Neural cell (in vitro differentiated cells): ENCODE measurements at regions not wholly inside any gene's neighbourhood (a gene's known extent, or its start where the extent isn't known, plus 50 kb on each side); places are given as distances from the start of the nearest gene placed in this dataset.

Experiments used
- H2AFZ ChIP-seq: fragments of 200-600, 300-800 bp; sonication (generic), shearing (Covaris generic); 2 replicates; pipeline ENCODE4 v1.6.0; 2014; ENCODE audit warnings: low read depth, mild to moderate bottlenecking, antibody characterized with exemption, low read length, moderate library complexity
- H3F3A ChIP-seq: fragments of 200-600 bp; shearing (Covaris generic); 2 replicates; pipeline ENCODE4 v1.6.1; 2016; ENCODE audit warnings: mild to moderate bottlenecking, moderate library complexity, mixed read lengths, antibody characterized with exemption, low read length; ENCODE audit not compliant: insufficient read depth, poor library complexity, severe bottlenecking
- H3K27ac ChIP-seq: fragments of 200-600, 300-800 bp; sonication (generic), shearing (Covaris generic); 2 replicates; pipeline ENCODE4 v1.5.1; 2014; ENCODE audit warnings: mild to moderate bottlenecking, low read length, moderate library complexity
- H3K27me3 ChIP-seq: fragments of 300-800, 200-600 bp; sonication (generic), shearing (Covaris generic); 2 replicates; pipeline ENCODE4 v1.6.0; 2014; ENCODE audit warnings: mild to moderate bottlenecking, low read depth, low read length, moderate library complexity; ENCODE audit not compliant: insufficient read depth
- H3K36me3 ChIP-seq: fragments of 300-800, 200-600 bp; sonication (generic), shearing (Covaris generic); 2 replicates; pipeline ENCODE4 v1.5.1; 2014; ENCODE audit warnings: mild to moderate bottlenecking, antibody characterized with exemption, low read length, moderate library complexity; ENCODE audit not compliant: insufficient read depth
- H3K4me2 ChIP-seq: fragments of 300-800, 200-600 bp; sonication (generic), shearing (Covaris generic); 2 replicates; pipeline ENCODE4 v1.6.0; 2014; ENCODE audit warnings: mild to moderate bottlenecking, low read length
- H3K4me3 ChIP-seq: fragments of 300-800, 200-600 bp; sonication (generic), shearing (Covaris generic); 2 replicates; pipeline ENCODE4 v1.5.1; 2014; ENCODE audit warnings: mild to moderate bottlenecking, low read length, moderate library complexity
- H3K79me2 ChIP-seq: fragments of 200-600 bp; shearing (Covaris generic); replicated peaks from 2 replicates; pipeline ENCODE4 v1.6.0; 2014; ENCODE audit warnings: mild to moderate bottlenecking, low read length, moderate library complexity; ENCODE audit not compliant: insufficient read depth
- H3K9ac ChIP-seq: fragments of 300-800, 200-600 bp; sonication (generic), shearing (Covaris generic); 2 replicates; pipeline ENCODE4 v1.6.1; 2016; ENCODE audit warnings: mild to moderate bottlenecking, low read length, mixed read lengths
- H3K9me2 ChIP-seq: fragments of 200-600 bp; shearing (Covaris generic); 2 replicates; pipeline ENCODE4 v1.6.1; 2016; ENCODE audit warnings: mild to moderate bottlenecking, low read length, mixed read lengths; ENCODE audit not compliant: insufficient read depth
- H3K9me3 ChIP-seq: fragments of 200-600, 300-800 bp; sonication (generic), shearing (Covaris generic); 2 replicates; pipeline ENCODE4 v1.6.1; 2016; ENCODE audit warnings: mild to moderate bottlenecking, mixed run types, low read length, moderate library complexity, mixed read lengths
- H4K20me1 ChIP-seq: fragments of 200-600 bp; shearing (Covaris generic); 2 replicates; pipeline ENCODE4 v1.6.1; 2016; ENCODE audit warnings: mild to moderate bottlenecking, mixed run types; ENCODE audit not compliant: insufficient read depth
- EP300 ChIP-seq: fragments of 450-650 bp; conservative IDR thresholded peaks from 2 replicates; pipeline ENCODE4 v1.6.1; 2014; ENCODE audit warnings: antibody characterized with exemption, mild to moderate bottlenecking, moderate library complexity; ENCODE audit not compliant: poor library complexity, severe bottlenecking
- EZH2 ChIP-seq: fragments of 200-600, 300-800 bp; shearing (Covaris generic), sonication (generic); IDR thresholded peaks from 2 replicates; pipeline ENCODE4 v1.6.1; 2014; ENCODE audit warnings: antibody characterized with exemption, low read length, borderline replicate concordance, mild to moderate bottlenecking; ENCODE audit not compliant: insufficient read depth, poor library complexity, severe bottlenecking
- MXI1 ChIP-seq: fragments of 450-650 bp; conservative IDR thresholded peaks from 2 replicates; pipeline ENCODE4 v1.6.1; 2014; ENCODE audit warnings: antibody characterized with exemption, mild to moderate bottlenecking; ENCODE audit not compliant: poor library complexity, severe bottlenecking
- POLR2AphosphoS5 ChIP-seq: IDR thresholded peaks from 2 replicates; pipeline ENCODE4 v1.6.1; 2012
- RAD21 ChIP-seq: fragments of 450-650 bp; conservative IDR thresholded peaks from 2 replicates; pipeline ENCODE4 v1.6.1; 2014; ENCODE audit warnings: antibody characterized with exemption, mild to moderate bottlenecking, moderate library complexity
- SMC3 ChIP-seq: fragments of 450-650 bp; conservative IDR thresholded peaks from 2 replicates; pipeline ENCODE4 v1.6.1; 2014; ENCODE audit warnings: antibody characterized with exemption, mild to moderate bottlenecking, moderate library complexity; ENCODE audit not compliant: poor library complexity
- TAF1 ChIP-seq: IDR thresholded peaks from 2 replicates; pipeline ENCODE4 v1.6.1; 2012; ENCODE audit warnings: low read depth
- TF ChIP-seq, protein P1 (sequence below): fragments of 450-650 bp; IDR thresholded peaks from 2 replicates; pipeline ENCODE4 v1.5.1; 2014; ENCODE audit warnings: antibody characterized with exemption, mild to moderate bottlenecking, moderate library complexity; ENCODE audit not compliant: poor library complexity, severe bottlenecking
- TF ChIP-seq, protein P2 (sequence below): IDR thresholded peaks from 2 replicates; pipeline ENCODE4 v1.6.1; 2012; ENCODE audit warnings: borderline replicate concordance

DNA sequence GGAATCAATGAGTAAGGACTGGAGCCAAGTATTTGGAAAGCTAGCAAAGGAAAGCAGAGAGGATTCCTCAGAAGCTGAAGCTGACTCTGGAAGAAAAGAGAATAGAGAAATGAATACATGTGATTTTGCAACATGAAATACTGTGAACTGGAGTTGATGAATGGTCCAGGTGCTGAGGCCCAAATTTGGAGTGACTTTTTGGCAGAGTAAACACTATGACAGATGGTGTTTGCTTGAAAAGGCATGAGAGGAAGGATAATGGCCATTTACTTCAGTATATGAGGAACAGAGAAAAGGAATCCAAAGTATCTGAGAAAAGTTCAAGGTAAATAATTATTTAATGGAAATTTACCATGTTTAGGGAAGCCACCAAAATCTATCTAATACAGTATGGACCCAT, 236.7 kb downstream of the SLITRK2 start:
- H3K9me2 ChIP-seq = no peaks in the 10 kb centered on the region
- no peaks in the 10 kb centered on the region for H3K27me3 ChIP-seq
- no peak overlapping the region for H3K9ac ChIP-seq
- no peak overlapping the region for H3K4me3 ChIP-seq
- no peak overlapping the region for H3K27ac ChIP-seq
- no peaks in the 10 kb centered on the region for H3K9me3 ChIP-seq
- no peak overlapping the region for H3K4me2 ChIP-seq
- no peaks in the 10 kb centered on the region for H3K36me3 ChIP-seq
- no peaks in the 10 kb centered on the region for H4K20me1 ChIP-seq
- no peak overlapping the region for H2AFZ ChIP-seq
- no peaks in the 10 kb centered on the region for H3K79me2 ChIP-seq
- no peaks in the 10 kb centered on the region for H3F3A ChIP-seq
- TF ChIP-seq, protein P1, sequence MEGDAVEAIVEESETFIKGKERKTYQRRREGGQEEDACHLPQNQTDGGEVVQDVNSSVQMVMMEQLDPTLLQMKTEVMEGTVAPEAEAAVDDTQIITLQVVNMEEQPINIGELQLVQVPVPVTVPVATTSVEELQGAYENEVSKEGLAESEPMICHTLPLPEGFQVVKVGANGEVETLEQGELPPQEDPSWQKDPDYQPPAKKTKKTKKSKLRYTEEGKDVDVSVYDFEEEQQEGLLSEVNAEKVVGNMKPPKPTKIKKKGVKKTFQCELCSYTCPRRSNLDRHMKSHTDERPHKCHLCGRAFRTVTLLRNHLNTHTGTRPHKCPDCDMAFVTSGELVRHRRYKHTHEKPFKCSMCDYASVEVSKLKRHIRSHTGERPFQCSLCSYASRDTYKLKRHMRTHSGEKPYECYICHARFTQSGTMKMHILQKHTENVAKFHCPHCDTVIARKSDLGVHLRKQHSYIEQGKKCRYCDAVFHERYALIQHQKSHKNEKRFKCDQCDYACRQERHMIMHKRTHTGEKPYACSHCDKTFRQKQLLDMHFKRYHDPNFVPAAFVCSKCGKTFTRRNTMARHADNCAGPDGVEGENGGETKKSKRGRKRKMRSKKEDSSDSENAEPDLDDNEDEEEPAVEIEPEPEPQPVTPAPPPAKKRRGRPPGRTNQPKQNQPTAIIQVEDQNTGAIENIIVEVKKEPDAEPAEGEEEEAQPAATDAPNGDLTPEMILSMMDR = no peak
- TF ChIP-seq, protein P2, sequence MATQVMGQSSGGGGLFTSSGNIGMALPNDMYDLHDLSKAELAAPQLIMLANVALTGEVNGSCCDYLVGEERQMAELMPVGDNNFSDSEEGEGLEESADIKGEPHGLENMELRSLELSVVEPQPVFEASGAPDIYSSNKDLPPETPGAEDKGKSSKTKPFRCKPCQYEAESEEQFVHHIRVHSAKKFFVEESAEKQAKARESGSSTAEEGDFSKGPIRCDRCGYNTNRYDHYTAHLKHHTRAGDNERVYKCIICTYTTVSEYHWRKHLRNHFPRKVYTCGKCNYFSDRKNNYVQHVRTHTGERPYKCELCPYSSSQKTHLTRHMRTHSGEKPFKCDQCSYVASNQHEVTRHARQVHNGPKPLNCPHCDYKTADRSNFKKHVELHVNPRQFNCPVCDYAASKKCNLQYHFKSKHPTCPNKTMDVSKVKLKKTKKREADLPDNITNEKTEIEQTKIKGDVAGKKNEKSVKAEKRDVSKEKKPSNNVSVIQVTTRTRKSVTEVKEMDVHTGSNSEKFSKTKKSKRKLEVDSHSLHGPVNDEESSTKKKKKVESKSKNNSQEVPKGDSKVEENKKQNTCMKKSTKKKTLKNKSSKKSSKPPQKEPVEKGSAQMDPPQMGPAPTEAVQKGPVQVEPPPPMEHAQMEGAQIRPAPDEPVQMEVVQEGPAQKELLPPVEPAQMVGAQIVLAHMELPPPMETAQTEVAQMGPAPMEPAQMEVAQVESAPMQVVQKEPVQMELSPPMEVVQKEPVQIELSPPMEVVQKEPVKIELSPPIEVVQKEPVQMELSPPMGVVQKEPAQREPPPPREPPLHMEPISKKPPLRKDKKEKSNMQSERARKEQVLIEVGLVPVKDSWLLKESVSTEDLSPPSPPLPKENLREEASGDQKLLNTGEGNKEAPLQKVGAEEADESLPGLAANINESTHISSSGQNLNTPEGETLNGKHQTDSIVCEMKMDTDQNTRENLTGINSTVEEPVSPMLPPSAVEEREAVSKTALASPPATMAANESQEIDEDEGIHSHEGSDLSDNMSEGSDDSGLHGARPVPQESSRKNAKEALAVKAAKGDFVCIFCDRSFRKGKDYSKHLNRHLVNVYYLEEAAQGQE = no peak
- TF ChIP-seq EP300 (no peak), RAD21 (no peak), SMC3 (no peak), MXI1 (no peak), EZH2 (no peak), POLR2AphosphoS5 (no peak)

DNA sequence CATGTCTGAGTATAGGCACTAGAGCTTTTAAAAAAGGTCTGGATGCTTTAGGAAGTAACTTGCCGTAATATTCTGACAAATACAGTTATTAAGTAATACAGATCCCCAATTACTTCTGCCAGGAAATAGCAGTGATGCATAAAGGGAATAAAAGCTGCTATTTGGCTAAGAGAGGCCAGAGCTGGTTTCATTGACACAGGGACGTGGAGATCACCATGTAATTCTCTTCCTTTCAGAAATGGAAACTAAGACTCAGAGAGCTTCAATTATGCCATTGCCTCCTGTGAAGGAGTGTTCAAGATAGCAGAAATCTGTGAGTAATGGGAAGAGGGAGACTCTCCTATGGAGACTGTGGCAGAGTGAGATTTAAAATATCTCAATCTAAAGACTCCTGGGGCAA, 238.1 kb downstream of the SLITRK2 start:
- no peak for TF ChIP-seq EP300
- no peak for TF ChIP-seq MXI1
- TF ChIP-seq TAF1 = no peak
- TF ChIP-seq, protein P1 = no peak
- TF ChIP-seq, protein P2 = no peak
- no peak for TF ChIP-seq EZH2
- TF ChIP-seq POLR2AphosphoS5 = peak; percentile 91
- no peak for TF ChIP-seq SMC3
- no peaks in the 10 kb centered on the region for H3F3A ChIP-seq
- H2AFZ ChIP-seq = no peak overlapping the region
- H3K79me2 ChIP-seq = no peaks in the 10 kb centered on the region
- H3K27ac ChIP-seq = peak overlapping the region; percentile 11
- H3K9me3 ChIP-seq = no peaks in the 10 kb centered on the region
- H4K20me1 ChIP-seq = no peaks in the 10 kb centered on the region
- no peaks in the 10 kb centered on the region for H3K9me2 ChIP-seq
- no peak overlapping the region for H3K9ac ChIP-seq
- no peak overlapping the region for H3K4me3 ChIP-seq
- H3K4me2 ChIP-seq = no peak overlapping the region
- no peaks in the 10 kb centered on the region for H3K27me3 ChIP-seq
- H3K36me3 ChIP-seq = no peaks in the 10 kb centered on the region
